A549 (cell line): ENCODE measurements at regions not wholly inside any gene's neighbourhood (a gene's known extent, or its start where the extent isn't known, plus 50 kb on each side); places are given as distances from the start of the nearest gene placed in this dataset.

Experiments
- ATAC-seq, 2 experiments: fragments of 200-7000 bp in 1 of 2; fragments of >200 bp in 1 of 2; cut with Nextera tagmentation in 1 of 2; cut with Tn5 transposase in 1 of 2; 3 replicates each; pipeline versions ENCODE4 v1.8.0 to v1.9.1; 2018 to 2020; ENCODE audit warnings: mild to moderate bottlenecking in 1 of 2, moderate library complexity in 1 of 2
- CTCF ChIA-PET: fragments of 300-600 bp; sonication (Branson Sonifier 250); formaldehyde crosslinking; extraction: SDS; loops from one replicate; lab custom pipeline; 2021; ENCODE audit warnings: antibody characterized with exemption, inconsistent platforms; lab: Yijun Ruan, JAX
- POLR2A ChIA-PET: fragments of 350-600 bp; formaldehyde crosslinking; extraction: SDS; loops from one replicate; lab custom pipeline; 2021; ENCODE audit warnings: antibody characterized with exemption, inconsistent platforms; lab: Yijun Ruan, JAX
- DNase-seq, 2 experiments: peaks; one replicate each; pipeline versions ENCODE4 v3.0.0 to v3.0.0-alpha.2; 2011 to 2016; ENCODE audit warnings: low read depth in 1 of 2, low spot score in 1 of 2
- FAIRE-seq: peaks from 2 replicates; lab custom pipeline; 2011; peaks lifted over from hg19 to GRCh38; lab: Jason Lieb, UNC
- H3K27ac ChIP-seq, 2 experiments: fragments of >200 bp; sonication (Bioruptor Twin); formaldehyde crosslinking; 3 replicates each; pipeline ENCODE4 v1.5.1; 2016 to 2017
- H3K4me1 ChIP-seq: fragments of >200 bp; sonication (Bioruptor Twin); formaldehyde crosslinking; 3 replicates; pipeline ENCODE4 v1.6.1; 2016
- H3K4me2 ChIP-seq: fragments of >200 bp; sonication (Bioruptor Twin); formaldehyde crosslinking; 3 replicates; pipeline ENCODE4 v1.6.1; 2016
- H3K4me3 ChIP-seq: fragments of >200 bp; sonication (Bioruptor Twin); formaldehyde crosslinking; 3 replicates; pipeline ENCODE4 v1.5.1; 2016
- H3K9me3 ChIP-seq: fragments of >200 bp; sonication (Bioruptor Twin); formaldehyde crosslinking; 3 replicates; pipeline ENCODE4 v1.6.1; 2016
- CBX2 ChIP-seq: fragments of 200-600 bp; sonication (generic); IDR thresholded peaks from 2 replicates; pipeline ENCODE4 v1.6.1; 2016; ENCODE audit warnings: low read depth, mild to moderate bottlenecking, borderline replicate concordance
- FOSB ChIP-seq: fragments of 250-450 bp; sonication (Bioruptor Pico); IDR thresholded peaks from 2 replicates; pipeline ENCODE4 v1.5.0; 2020; ENCODE audit warnings: mild to moderate bottlenecking, moderate library complexity
- FOXS1 ChIP-seq: fragments of 250-450 bp; sonication (Bioruptor Pico); IDR thresholded peaks from 2 replicates; pipeline ENCODE4 v1.5.0; 2020; ENCODE audit warnings: mild to moderate bottlenecking, moderate library complexity
- GATA3 ChIP-seq: IDR thresholded peaks from 2 replicates; pipeline ENCODE4 v1.6.1; 2012; ENCODE audit warnings: borderline replicate concordance
- HOXA7 ChIP-seq: fragments of 250-450 bp; sonication (Bioruptor Pico); IDR thresholded peaks from 2 replicates; pipeline ENCODE4 v1.5.0; 2020; ENCODE audit warnings: mild to moderate bottlenecking, moderate library complexity
- JUNB ChIP-seq: fragments of >200 bp; sonication (Bioruptor Twin); formaldehyde crosslinking; IDR thresholded peaks from 2 replicates; pipeline ENCODE4 v1.6.1; 2016
- MAFK ChIP-seq: fragments of 450-650 bp; IDR thresholded peaks from 2 replicates; pipeline ENCODE4 v1.6.1; 2014; ENCODE audit not compliant: partially characterized antibody
- MYC ChIP-seq: IDR thresholded peaks from 2 replicates; pipeline ENCODE4 v1.6.1; 2012; ENCODE audit warnings: mild to moderate bottlenecking, inconsistent platforms, low read length, improper control_type of control experiment, borderline replicate concordance
- NFE2L2 ChIP-seq: fragments of 150-350 bp; conservative IDR thresholded peaks from 2 replicates; pipeline ENCODE4 v1.6.1; 2014; ENCODE audit warnings: low read length
- NPAS2 ChIP-seq: fragments of 250-450 bp; sonication (Bioruptor Pico); IDR thresholded peaks from 2 replicates; pipeline ENCODE4 v1.8.0; 2022; ENCODE audit warnings: mild to moderate bottlenecking, moderate library complexity, borderline replicate concordance
- NR3C1 ChIP-seq: fragments of >200 bp; sonication (Bioruptor Twin); formaldehyde crosslinking; IDR thresholded peaks from 3 replicates; pipeline ENCODE4 v1.6.1; 2017
- POLR2AphosphoS2 ChIP-seq: conservative IDR thresholded peaks from 2 replicates; pipeline ENCODE4 v1.6.1; 2012; ENCODE audit warnings: low read length, improper control_type of control experiment, inconsistent platforms
- RAD21 ChIP-seq, 2 experiments: fragments of >200 bp in 1 of 2; sonication (Bioruptor Twin) in 1 of 2; formaldehyde crosslinking in 1 of 2; IDR thresholded peaks in 1 of 2; conservative IDR thresholded peaks in 1 of 2; 2 replicates in 1 of 2; 3 replicates in 1 of 2; pipeline ENCODE4 v1.6.1; 2012 to 2018; ENCODE audit warnings: inconsistent platforms in 1 of 2
- RARB ChIP-seq: fragments of 250-450 bp; sonication (Bioruptor Pico); IDR thresholded peaks from 2 replicates; pipeline ENCODE4 v1.8.0; 2021; ENCODE audit warnings: mild to moderate bottlenecking, moderate library complexity
- RNF2 ChIP-seq: fragments of 200-600 bp; sonication (generic); IDR thresholded peaks from 2 replicates; pipeline ENCODE4 v1.6.1; 2016; ENCODE audit warnings: low read depth, mild to moderate bottlenecking, antibody characterized with exemption, moderate library complexity, borderline replicate concordance
- TP53 ChIP-seq: fragments of 250-450 bp; sonication (Bioruptor Pico); IDR thresholded peaks from 2 replicates; pipeline ENCODE4 v1.5.0; 2021; ENCODE audit warnings: mild to moderate bottlenecking, moderate library complexity
- WGBS: methylation state at CpG from one replicate; pipeline ENCODE4 v1.1.6; 2017; ENCODE audit errors: missing lambda C conversion rate; 5-methylcytosine and 5-hydroxymethylcytosine counted together
- TF ChIP-seq, protein P1 (sequence below): fragments of 450-650 bp; IDR thresholded peaks from 2 replicates; pipeline ENCODE4 v1.6.1; 2014; ENCODE audit warnings: antibody characterized with exemption
- TF ChIP-seq, protein P2 (sequence below): fragments of 250-450 bp; sonication (Bioruptor Pico); IDR thresholded peaks from 2 replicates; pipeline ENCODE4 v1.5.0; 2021; ENCODE audit warnings: mild to moderate bottlenecking, moderate library complexity, borderline replicate concordance
- TF ChIP-seq, protein P3 (sequence below): fragments of >200 bp; sonication (Bioruptor Twin); formaldehyde crosslinking; IDR thresholded peaks from 3 replicates; pipeline ENCODE4 v1.5.1; 2016
- TF ChIP-seq, protein P4 (sequence below): fragments of >200 bp; sonication (Bioruptor Twin); formaldehyde crosslinking; IDR thresholded peaks from 2 replicates; pipeline ENCODE4 v1.6.1; 2016
- TF ChIP-seq, protein P5 (sequence below): fragments of >200 bp; sonication (Bioruptor Twin); formaldehyde crosslinking; IDR thresholded peaks from 3 replicates; pipeline ENCODE4 v1.6.1; 2016
- TF ChIP-seq, protein P6 (sequence below): fragments of 200-600 bp; sonication (generic); IDR thresholded peaks from 2 replicates; pipeline ENCODE4 v1.6.1; 2016; ENCODE audit warnings: antibody characterized with exemption, mild to moderate bottlenecking, moderate library complexity
- TF ChIP-seq, protein P7 (sequence below): fragments of 250-450 bp; sonication (Bioruptor Pico); IDR thresholded peaks from 2 replicates; pipeline ENCODE4 v1.5.0; 2020; ENCODE audit warnings: low read depth, mild to moderate bottlenecking, moderate library complexity

DNA sequence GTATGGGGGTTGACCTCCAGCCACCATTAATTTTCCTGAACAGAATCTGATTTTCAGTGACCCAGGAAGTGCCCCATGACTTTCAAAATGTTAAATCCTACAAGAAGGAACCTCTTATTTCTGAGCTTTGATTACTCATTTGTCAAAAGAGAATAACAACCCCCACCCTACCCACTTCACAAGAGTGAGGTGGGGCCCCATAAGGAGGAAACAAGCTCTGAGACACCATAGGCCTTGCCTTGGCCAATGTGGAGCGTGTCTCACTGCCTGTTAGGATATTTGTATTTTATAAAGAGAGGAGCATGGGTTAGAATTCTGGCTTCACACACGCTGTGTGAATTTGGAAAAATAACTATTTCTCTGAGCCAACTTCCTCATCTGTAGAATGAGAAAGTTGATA lies 158.9 kb downstream of the TTC32 start:
- no peak for FAIRE-seq
- Histone ChIP-seq H3K9me3 (no peaks in the 10 kb centered on the region), H3K27ac (no peak overlapping the region), H3K4me1 (no peaks in the 10 kb centered on the region), H3K4me3 (no peak overlapping the region), H3K4me2 (no peak overlapping the region)
- TF ChIP-seq POLR2AphosphoS2: no peak
- TF ChIP-seq, protein P1, sequence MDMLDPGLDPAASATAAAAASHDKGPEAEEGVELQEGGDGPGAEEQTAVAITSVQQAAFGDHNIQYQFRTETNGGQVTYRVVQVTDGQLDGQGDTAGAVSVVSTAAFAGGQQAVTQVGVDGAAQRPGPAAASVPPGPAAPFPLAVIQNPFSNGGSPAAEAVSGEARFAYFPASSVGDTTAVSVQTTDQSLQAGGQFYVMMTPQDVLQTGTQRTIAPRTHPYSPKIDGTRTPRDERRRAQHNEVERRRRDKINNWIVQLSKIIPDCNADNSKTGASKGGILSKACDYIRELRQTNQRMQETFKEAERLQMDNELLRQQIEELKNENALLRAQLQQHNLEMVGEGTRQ: no peak
- TF ChIP-seq, protein P2, sequence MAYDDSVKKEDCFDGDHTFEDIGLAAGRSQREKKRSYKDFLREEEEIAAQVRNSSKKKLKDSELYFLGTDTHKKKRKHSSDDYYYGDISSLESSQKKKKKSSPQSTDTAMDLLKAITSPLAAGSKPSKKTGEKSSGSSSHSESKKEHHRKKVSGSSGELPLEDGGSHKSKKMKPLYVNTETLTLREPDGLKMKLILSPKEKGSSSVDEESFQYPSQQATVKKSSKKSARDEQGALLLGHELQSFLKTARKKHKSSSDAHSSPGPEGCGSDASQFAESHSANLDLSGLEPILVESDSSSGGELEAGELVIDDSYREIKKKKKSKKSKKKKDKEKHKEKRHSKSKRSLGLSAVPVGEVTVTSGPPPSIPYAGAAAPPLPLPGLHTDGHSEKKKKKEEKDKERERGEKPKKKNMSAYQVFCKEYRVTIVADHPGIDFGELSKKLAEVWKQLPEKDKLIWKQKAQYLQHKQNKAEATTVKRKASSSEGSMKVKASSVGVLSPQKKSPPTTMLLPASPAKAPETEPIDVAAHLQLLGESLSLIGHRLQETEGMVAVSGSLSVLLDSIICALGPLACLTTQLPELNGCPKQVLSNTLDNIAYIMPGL: no peak
- TF ChIP-seq TP53: no peak
- TF ChIP-seq, protein P3, sequence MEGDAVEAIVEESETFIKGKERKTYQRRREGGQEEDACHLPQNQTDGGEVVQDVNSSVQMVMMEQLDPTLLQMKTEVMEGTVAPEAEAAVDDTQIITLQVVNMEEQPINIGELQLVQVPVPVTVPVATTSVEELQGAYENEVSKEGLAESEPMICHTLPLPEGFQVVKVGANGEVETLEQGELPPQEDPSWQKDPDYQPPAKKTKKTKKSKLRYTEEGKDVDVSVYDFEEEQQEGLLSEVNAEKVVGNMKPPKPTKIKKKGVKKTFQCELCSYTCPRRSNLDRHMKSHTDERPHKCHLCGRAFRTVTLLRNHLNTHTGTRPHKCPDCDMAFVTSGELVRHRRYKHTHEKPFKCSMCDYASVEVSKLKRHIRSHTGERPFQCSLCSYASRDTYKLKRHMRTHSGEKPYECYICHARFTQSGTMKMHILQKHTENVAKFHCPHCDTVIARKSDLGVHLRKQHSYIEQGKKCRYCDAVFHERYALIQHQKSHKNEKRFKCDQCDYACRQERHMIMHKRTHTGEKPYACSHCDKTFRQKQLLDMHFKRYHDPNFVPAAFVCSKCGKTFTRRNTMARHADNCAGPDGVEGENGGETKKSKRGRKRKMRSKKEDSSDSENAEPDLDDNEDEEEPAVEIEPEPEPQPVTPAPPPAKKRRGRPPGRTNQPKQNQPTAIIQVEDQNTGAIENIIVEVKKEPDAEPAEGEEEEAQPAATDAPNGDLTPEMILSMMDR: no peak
- TF ChIP-seq NR3C1: no peak
- no peak for TF ChIP-seq FOSB (CRISPR knock-in tag)
- TF ChIP-seq RARB (CRISPR knock-in tag): no peak
- no peak for TF ChIP-seq CBX2
- TF ChIP-seq, protein P4, sequence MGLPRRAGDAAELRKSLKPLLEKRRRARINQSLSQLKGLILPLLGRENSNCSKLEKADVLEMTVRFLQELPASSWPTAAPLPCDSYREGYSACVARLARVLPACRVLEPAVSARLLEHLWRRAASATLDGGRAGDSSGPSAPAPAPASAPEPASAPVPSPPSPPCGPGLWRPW: no peak
- TF ChIP-seq JUNB: no peak
- TF ChIP-seq NFE2L2: no peak
- no peak for TF ChIP-seq GATA3
- TF ChIP-seq RNF2: no peak
- TF ChIP-seq, protein P5, sequence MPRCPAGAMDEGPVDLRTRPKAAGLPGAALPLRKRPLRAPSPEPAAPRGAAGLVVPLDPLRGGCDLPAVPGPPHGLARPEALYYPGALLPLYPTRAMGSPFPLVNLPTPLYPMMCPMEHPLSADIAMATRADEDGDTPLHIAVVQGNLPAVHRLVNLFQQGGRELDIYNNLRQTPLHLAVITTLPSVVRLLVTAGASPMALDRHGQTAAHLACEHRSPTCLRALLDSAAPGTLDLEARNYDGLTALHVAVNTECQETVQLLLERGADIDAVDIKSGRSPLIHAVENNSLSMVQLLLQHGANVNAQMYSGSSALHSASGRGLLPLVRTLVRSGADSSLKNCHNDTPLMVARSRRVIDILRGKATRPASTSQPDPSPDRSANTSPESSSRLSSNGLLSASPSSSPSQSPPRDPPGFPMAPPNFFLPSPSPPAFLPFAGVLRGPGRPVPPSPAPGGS: no peak
- TF ChIP-seq MYC: no peak
- TF ChIP-seq NPAS2 (CRISPR knock-in tag): no peak
- WGBS: 85% methylated on average over 2 of the region's 2 CpGs
- ChIA-PET CTCF (interaction anchor here (1.0 to 1.1 kb wide), 2 partner anchors 17 to 20 kb away, joined by 3 to 4 read pairs; no protein-coding TSS in a partner anchor), POLR2A (no interaction called here)
- DNase-seq: no peak
- no peak for ATAC-seq

DNA sequence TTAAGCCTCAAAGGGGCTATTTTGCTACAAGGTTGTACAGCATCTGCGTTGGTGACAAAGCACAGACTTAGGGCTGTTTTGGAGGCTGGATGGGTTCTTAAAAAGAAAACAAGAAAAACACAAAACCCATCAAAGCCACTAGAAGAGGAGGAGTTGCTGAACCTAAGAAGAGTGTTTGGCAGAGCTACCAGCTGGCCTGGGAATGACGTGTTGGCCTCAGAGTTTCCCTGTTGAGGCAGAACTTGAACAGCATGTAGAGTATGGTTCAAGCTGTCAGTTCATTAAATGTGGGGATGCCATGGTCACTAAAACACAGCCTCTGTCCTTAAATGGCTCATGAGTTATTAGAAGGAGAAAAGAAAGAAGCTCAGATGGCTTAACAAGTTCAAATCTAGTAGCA lies 162.5 kb downstream of the TTC32 start:
- no peak for DNase-seq
- Histone ChIP-seq H3K27ac (no peak overlapping the region), H3K9me3 (no peaks in the 10 kb centered on the region), H3K4me1 (no peaks in the 10 kb centered on the region), H3K4me2 (no peak overlapping the region), H3K4me3 (no peak overlapping the region)
- no peak for ATAC-seq
- no peak for FAIRE-seq
- TF ChIP-seq RAD21 (conservative IDR thresholded peaks at IDR 0.05 in 1 of 2, IDR thresholded peaks at IDR 0.05 in 1 of 2) (no peak), MAFK (no peak), RNF2 (no peak), HOXA7 (CRISPR knock-in tag) (no peak), POLR2AphosphoS2 (no peak), FOXS1 (CRISPR knock-in tag) (no peak)
- TF ChIP-seq, protein P2: no peak
- TF ChIP-seq, protein P6, sequence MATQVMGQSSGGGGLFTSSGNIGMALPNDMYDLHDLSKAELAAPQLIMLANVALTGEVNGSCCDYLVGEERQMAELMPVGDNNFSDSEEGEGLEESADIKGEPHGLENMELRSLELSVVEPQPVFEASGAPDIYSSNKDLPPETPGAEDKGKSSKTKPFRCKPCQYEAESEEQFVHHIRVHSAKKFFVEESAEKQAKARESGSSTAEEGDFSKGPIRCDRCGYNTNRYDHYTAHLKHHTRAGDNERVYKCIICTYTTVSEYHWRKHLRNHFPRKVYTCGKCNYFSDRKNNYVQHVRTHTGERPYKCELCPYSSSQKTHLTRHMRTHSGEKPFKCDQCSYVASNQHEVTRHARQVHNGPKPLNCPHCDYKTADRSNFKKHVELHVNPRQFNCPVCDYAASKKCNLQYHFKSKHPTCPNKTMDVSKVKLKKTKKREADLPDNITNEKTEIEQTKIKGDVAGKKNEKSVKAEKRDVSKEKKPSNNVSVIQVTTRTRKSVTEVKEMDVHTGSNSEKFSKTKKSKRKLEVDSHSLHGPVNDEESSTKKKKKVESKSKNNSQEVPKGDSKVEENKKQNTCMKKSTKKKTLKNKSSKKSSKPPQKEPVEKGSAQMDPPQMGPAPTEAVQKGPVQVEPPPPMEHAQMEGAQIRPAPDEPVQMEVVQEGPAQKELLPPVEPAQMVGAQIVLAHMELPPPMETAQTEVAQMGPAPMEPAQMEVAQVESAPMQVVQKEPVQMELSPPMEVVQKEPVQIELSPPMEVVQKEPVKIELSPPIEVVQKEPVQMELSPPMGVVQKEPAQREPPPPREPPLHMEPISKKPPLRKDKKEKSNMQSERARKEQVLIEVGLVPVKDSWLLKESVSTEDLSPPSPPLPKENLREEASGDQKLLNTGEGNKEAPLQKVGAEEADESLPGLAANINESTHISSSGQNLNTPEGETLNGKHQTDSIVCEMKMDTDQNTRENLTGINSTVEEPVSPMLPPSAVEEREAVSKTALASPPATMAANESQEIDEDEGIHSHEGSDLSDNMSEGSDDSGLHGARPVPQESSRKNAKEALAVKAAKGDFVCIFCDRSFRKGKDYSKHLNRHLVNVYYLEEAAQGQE: no peak
- TF ChIP-seq, protein P7, sequence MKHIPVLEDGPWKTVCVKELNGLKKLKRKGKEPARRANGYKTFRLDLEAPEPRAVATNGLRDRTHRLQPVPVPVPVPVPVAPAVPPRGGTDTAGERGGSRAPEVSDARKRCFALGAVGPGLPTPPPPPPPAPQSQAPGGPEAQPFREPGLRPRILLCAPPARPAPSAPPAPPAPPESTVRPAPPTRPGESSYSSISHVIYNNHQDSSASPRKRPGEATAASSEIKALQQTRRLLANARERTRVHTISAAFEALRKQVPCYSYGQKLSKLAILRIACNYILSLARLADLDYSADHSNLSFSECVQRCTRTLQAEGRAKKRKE (CRISPR knock-in tag): no peak
- CTCF ChIA-PET: interaction anchor here (0.8 kb wide), 1 partner anchor 9 kb away, joined by 3 read pairs; no protein-coding TSS in a partner anchor
- POLR2A ChIA-PET: no interaction called here
- 72% methylated on average over 2 of the region's 2 CpGs for WGBS
